ENCODE measurements at regions not wholly inside any gene's neighbourhood (a gene's known extent, or its start where the extent isn't known, plus 50 kb on each side); places are given as distances from the start of the nearest gene placed in this dataset.

- H3K36me3 ChIP-seq (ENCODE audit: control insufficient read depth, insufficient read depth, low read length): no peaks in the 10 kb centered on the region
- H3K27me3 ChIP-seq (replicated peaks; ENCODE audit: control insufficient read depth, insufficient read depth, low read length, poor library complexity, severe bottlenecking): no peaks in the 10 kb centered on the region
- no peaks in the 10 kb centered on the region for H3K9me3 ChIP-seq (ENCODE audit: control insufficient read depth, low read length)
- no peak for DNase-seq
- no peak overlapping the region for H3K4me3 ChIP-seq (ENCODE audit: insufficient read depth, low read depth, low read length, poor library complexity, severe bottlenecking)
- no peak overlapping the region for H3K27ac ChIP-seq (ENCODE audit: insufficient read depth, low read length, poor library complexity, severe bottlenecking)
- no peaks in the 10 kb centered on the region for H3K4me1 ChIP-seq (ENCODE audit: control insufficient read depth, insufficient read depth, low read length, poor library complexity, severe bottlenecking)
These were observed 587.2 kb upstream of the PKDCC start for GRCh38 chr2:41460661-41461060.

DNA sequence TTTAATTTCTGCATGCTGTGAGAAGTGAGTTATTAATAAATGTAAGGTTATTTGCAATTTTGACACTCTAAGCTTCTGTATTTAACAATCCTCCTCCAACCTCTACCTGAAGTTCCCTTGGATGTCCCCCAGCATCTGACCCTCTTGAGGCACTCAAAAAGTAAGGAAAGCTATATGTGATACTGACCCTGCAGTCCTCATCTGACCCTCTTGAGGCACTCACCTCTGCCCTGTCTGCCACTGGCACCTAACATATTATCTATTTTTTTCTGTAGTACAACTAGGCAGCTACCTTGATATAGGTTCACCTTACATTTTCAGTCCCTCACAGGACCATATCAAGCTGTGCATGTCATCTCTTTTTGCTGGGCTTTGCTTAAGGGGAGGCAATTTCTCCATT, 583.4 kb upstream of the PKDCC start:
- Histone ChIP-seq H3K9me3 (ENCODE audit: control insufficient read depth, low read length) (no peaks in the 10 kb centered on the region), H3K36me3 (ENCODE audit: control insufficient read depth, insufficient read depth, low read length) (no peaks in the 10 kb centered on the region), H3K4me1 (ENCODE audit: control insufficient read depth, insufficient read depth, low read length, poor library complexity, severe bottlenecking) (no peaks in the 10 kb centered on the region), H3K27me3 (replicated peaks; ENCODE audit: control insufficient read depth, insufficient read depth, low read length, poor library complexity, severe bottlenecking) (no peaks in the 10 kb centered on the region), H3K4me3 (ENCODE audit: insufficient read depth, low read depth, low read length, poor library complexity, severe bottlenecking) (no peak overlapping the region), H3K27ac (ENCODE audit: insufficient read depth, low read length, poor library complexity, severe bottlenecking) (no peak overlapping the region)
- DNase-seq: no peak

DNA sequence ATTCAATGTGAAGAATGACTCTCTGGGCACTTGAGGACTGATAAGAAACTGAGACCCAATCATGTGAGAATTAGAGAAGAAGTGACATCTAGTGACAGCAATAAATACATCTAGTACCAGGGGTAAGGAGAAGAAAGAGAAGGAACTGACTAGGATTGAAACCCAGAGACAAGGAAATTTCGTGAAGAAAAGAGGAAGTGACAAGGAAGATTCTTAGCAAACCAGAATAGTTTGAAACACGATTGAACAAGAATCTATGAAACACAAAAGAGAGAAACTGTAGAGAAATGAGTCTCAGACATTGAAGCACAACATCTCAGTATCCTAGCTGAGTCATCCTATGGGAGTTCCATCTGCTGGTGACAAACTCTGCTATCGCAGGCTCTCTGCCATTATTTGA, 571.9 kb upstream of the PKDCC start:
- H3K9me3 ChIP-seq (ENCODE audit: control insufficient read depth, low read length): no peaks in the 10 kb centered on the region
- H3K4me3 ChIP-seq (ENCODE audit: insufficient read depth, low read depth, low read length, poor library complexity, severe bottlenecking): no peak overlapping the region
- DNase-seq: no peak
- no peaks in the 10 kb centered on the region for H3K4me1 ChIP-seq (ENCODE audit: control insufficient read depth, insufficient read depth, low read length, poor library complexity, severe bottlenecking)
- H3K27me3 ChIP-seq (replicated peaks; ENCODE audit: control insufficient read depth, insufficient read depth, low read length, poor library complexity, severe bottlenecking): no peaks in the 10 kb centered on the region
- no peak overlapping the region for H3K27ac ChIP-seq (ENCODE audit: insufficient read depth, low read length, poor library complexity, severe bottlenecking)
- H3K36me3 ChIP-seq (ENCODE audit: control insufficient read depth, insufficient read depth, low read length): no peaks in the 10 kb centered on the region

DNA sequence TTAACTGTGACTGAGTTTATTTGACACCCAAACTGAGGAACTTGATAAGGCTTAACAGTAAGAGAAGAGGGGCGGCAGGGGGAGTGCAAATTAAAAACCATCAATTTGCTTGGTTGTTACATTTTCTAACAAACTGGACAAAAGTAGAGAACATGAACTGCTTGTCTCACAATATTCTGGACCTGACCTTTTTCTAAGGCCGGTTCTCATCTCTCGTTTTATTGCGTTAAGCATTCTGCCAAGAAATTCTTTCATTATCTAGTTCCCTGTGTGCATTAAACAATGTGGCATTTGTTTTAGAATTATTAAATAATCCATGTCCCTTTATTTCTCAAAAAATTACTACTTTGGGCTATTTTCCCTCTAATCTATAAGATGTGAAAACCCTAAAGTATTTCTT, 565.2 kb upstream of the PKDCC start:
- no peaks in the 10 kb centered on the region for H3K36me3 ChIP-seq (ENCODE audit: control insufficient read depth, insufficient read depth, low read length)
- no peak overlapping the region for H3K27ac ChIP-seq (ENCODE audit: insufficient read depth, low read length, poor library complexity, severe bottlenecking)
- no peaks in the 10 kb centered on the region for H3K4me1 ChIP-seq (ENCODE audit: control insufficient read depth, insufficient read depth, low read length, poor library complexity, severe bottlenecking)
- no peak for DNase-seq
- H3K9me3 ChIP-seq (ENCODE audit: control insufficient read depth, low read length): no peaks in the 10 kb centered on the region
- H3K27me3 ChIP-seq (replicated peaks; ENCODE audit: control insufficient read depth, insufficient read depth, low read length, poor library complexity, severe bottlenecking): no peaks in the 10 kb centered on the region
- no peak overlapping the region for H3K4me3 ChIP-seq (ENCODE audit: insufficient read depth, low read depth, low read length, poor library complexity, severe bottlenecking)

- no peak overlapping the region for H3K27ac ChIP-seq (ENCODE audit: insufficient read depth, low read length, poor library complexity, severe bottlenecking)
- DNase-seq: no peak
- no peaks in the 10 kb centered on the region for H3K36me3 ChIP-seq (ENCODE audit: control insufficient read depth, insufficient read depth, low read length)
- no peaks in the 10 kb centered on the region for H3K9me3 ChIP-seq (ENCODE audit: control insufficient read depth, low read length)
- H3K4me1 ChIP-seq (ENCODE audit: control insufficient read depth, insufficient read depth, low read length, poor library complexity, severe bottlenecking): no peaks in the 10 kb centered on the region
- no peak overlapping the region for H3K4me3 ChIP-seq (ENCODE audit: insufficient read depth, low read depth, low read length, poor library complexity, severe bottlenecking)
- no peaks in the 10 kb centered on the region for H3K27me3 ChIP-seq (replicated peaks; ENCODE audit: control insufficient read depth, insufficient read depth, low read length, poor library complexity, severe bottlenecking)
These were observed 564.6 kb upstream of the PKDCC start for GRCh38 chr2:41483226-41483625.

DNA sequence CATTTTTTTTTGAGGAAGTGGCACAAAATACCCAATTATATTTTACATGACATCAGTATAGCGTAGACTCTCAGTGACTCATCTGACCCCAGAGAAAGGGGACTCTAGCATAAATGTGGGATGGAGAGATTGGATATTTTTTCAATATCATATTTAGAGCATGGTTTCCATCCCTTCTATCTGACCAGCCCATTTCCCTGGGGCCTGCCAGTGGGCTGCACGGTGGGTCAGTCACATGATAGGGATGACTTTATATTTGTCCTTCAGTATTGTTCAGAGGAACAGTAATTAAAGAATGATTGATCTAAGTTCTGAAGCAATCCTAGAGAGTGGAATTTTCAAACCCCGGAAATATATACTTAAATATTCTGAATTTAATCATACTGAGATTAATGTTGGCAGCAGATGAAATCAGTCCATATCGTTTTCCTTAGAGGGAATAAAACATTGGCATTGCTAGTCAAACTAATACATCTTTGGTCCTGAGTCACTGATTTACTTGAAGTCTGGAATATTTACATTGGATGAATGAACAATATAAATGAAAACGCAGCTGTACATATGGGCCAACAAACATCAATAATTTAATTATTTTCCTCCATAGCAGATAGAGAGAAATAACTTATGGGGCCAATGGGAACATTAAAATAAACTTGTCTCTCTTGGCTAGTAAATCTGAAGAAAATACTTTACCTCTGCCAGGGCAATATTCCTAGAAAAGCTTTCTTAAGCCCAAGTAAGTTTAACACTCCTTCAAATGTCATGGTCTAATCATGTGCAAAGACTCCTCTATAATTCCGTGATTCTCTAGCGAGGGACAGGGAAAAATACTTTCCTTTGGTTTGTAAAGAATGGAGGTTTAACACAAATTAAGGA, 563.6 kb upstream of the PKDCC start:
- Histone ChIP-seq H3K4me3 (ENCODE audit: insufficient read depth, low read depth, low read length, poor library complexity, severe bottlenecking) (no peak overlapping the region), H3K4me1 (ENCODE audit: control insufficient read depth, insufficient read depth, low read length, poor library complexity, severe bottlenecking) (no peaks in the 10 kb centered on the region), H3K27ac (ENCODE audit: insufficient read depth, low read length, poor library complexity, severe bottlenecking) (no peak overlapping the region), H3K27me3 (replicated peaks; ENCODE audit: control insufficient read depth, insufficient read depth, low read length, poor library complexity, severe bottlenecking) (no peaks in the 10 kb centered on the region), H3K36me3 (ENCODE audit: control insufficient read depth, insufficient read depth, low read length) (no peaks in the 10 kb centered on the region), H3K9me3 (ENCODE audit: control insufficient read depth, low read length) (no peaks in the 10 kb centered on the region)
- no peak for DNase-seq

DNA sequence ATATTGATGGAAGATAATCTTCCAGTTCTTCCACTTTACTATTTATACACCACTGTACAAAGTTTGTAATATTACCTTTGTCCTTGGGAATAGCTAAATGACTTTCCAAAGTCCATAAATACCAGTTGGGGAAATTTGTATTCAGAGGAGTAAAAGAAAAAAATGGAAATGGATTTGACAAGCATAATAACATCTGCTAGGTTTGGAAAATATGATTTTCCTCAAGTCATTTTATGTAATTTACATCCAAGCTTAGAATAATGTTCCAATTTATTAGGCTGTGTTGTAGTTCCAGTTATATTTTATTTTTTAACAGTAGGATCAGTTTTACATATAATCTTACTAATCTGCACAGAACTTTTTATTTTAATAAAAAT, 563.0 kb upstream of the PKDCC start:
- Histone ChIP-seq H3K9me3 (ENCODE audit: control insufficient read depth, low read length) (no peaks in the 10 kb centered on the region), H3K27ac (ENCODE audit: insufficient read depth, low read length, poor library complexity, severe bottlenecking) (no peak overlapping the region), H3K4me3 (ENCODE audit: insufficient read depth, low read depth, low read length, poor library complexity, severe bottlenecking) (no peak overlapping the region), H3K4me1 (ENCODE audit: control insufficient read depth, insufficient read depth, low read length, poor library complexity, severe bottlenecking) (no peaks in the 10 kb centered on the region), H3K27me3 (replicated peaks; ENCODE audit: control insufficient read depth, insufficient read depth, low read length, poor library complexity, severe bottlenecking) (no peaks in the 10 kb centered on the region), H3K36me3 (ENCODE audit: control insufficient read depth, insufficient read depth, low read length) (no peaks in the 10 kb centered on the region)
- DNase-seq: no peak

DNA sequence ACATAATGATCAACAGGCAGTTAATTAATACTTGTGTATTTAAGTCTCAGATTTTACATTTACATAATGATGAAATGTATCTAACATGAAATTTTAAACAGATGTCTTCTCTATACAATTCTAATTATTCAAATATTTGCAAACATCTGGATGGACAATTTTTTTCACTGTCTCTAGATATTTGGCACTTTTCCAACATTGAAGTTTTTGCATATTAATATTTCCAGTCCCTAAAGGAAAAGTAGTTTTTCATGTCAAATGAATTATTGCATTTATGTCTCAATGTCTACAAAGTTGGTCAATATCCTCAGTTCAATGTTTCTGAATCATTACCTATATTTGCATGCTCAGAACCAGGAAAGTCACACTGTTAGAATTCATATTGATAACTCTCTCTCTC, 560.9 kb upstream of the PKDCC start:
- Histone ChIP-seq H3K9me3 (ENCODE audit: control insufficient read depth, low read length) (no peaks in the 10 kb centered on the region), H3K4me1 (ENCODE audit: control insufficient read depth, insufficient read depth, low read length, poor library complexity, severe bottlenecking) (no peaks in the 10 kb centered on the region), H3K4me3 (ENCODE audit: insufficient read depth, low read depth, low read length, poor library complexity, severe bottlenecking) (no peak overlapping the region), H3K27me3 (replicated peaks; ENCODE audit: control insufficient read depth, insufficient read depth, low read length, poor library complexity, severe bottlenecking) (no peaks in the 10 kb centered on the region), H3K36me3 (ENCODE audit: control insufficient read depth, insufficient read depth, low read length) (no peaks in the 10 kb centered on the region), H3K27ac (ENCODE audit: insufficient read depth, low read length, poor library complexity, severe bottlenecking) (no peak overlapping the region)
- DNase-seq: no peak

DNA sequence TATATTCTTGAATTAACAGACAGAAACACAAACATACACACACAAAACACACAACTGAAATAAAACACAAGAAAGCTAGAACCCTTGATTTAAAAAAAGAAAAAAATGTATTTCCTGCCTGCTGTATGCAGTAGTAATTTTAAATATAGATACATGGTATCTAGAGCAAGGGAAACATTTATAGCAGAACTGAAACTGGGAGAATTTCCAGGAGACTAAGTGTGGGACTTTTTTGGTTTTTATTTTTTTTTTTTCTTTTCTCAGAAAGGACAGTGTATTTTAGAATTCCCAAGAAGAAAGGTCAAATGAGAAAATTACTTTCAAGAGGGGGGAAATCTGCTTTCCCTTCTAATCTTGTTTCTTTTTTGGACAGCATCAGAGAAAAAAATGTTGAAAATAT, 558.9 kb upstream of the PKDCC start:
- no peaks in the 10 kb centered on the region for H3K4me1 ChIP-seq (ENCODE audit: control insufficient read depth, insufficient read depth, low read length, poor library complexity, severe bottlenecking)

DNA sequence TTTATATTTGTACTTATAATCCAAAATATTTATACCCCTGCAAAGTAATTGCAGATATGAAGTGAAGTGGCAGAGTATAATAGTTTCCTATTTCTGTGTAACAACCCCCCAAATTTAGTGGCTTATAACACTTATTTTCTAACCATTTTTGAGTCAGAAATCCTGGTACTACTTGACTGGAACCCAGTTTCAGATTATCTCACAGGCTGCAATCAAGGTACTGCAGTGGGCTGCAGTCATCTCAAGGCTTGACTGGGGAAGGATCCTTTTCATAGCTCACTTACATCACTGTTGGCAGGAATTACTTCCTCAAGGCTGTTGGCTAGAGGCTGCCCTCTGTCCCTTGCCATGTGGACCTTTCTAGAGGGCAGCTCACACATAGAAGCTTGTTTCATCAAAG, 558.2 kb upstream of the PKDCC start:
- Histone ChIP-seq H3K27me3 (replicated peaks; ENCODE audit: control insufficient read depth, insufficient read depth, low read length, poor library complexity, severe bottlenecking) (no peaks in the 10 kb centered on the region), H3K4me1 (ENCODE audit: control insufficient read depth, insufficient read depth, low read length, poor library complexity, severe bottlenecking) (no peaks in the 10 kb centered on the region), H3K27ac (ENCODE audit: insufficient read depth, low read length, poor library complexity, severe bottlenecking) (no peak overlapping the region), H3K36me3 (ENCODE audit: control insufficient read depth, insufficient read depth, low read length) (no peaks in the 10 kb centered on the region), H3K4me3 (ENCODE audit: insufficient read depth, low read depth, low read length, poor library complexity, severe bottlenecking) (no peak overlapping the region), H3K9me3 (ENCODE audit: control insufficient read depth, low read length) (peaks cover 3% of the 10 kb centered on the region)
- DNase-seq: no peak

More for the DNA sequence above, 558.9 kb upstream of the PKDCC start:
- Histone ChIP-seq H3K27me3 (replicated peaks; ENCODE audit: control insufficient read depth, insufficient read depth, low read length, poor library complexity, severe bottlenecking) (no peaks in the 10 kb centered on the region), H3K27ac (ENCODE audit: insufficient read depth, low read length, poor library complexity, severe bottlenecking) (no peak overlapping the region), H3K36me3 (ENCODE audit: control insufficient read depth, insufficient read depth, low read length) (no peaks in the 10 kb centered on the region), H3K9me3 (ENCODE audit: control insufficient read depth, low read length) (no peaks in the 10 kb centered on the region), H3K4me3 (ENCODE audit: insufficient read depth, low read depth, low read length, poor library complexity, severe bottlenecking) (no peak overlapping the region)
- no peak for DNase-seq

All from effector memory CD4-positive, alpha-beta T cell (primary cell).